PC-9 (cell line): ENCODE measurements at regions not wholly inside any gene's neighbourhood (a gene's known extent, or its start where the extent isn't known, plus 50 kb on each side); places are given as distances from the start of the nearest gene placed in this dataset.

ENCODE experiments used
- CTCF ChIP-seq: fragments of 200-600 bp; sonication (generic); conservative IDR thresholded peaks from 2 replicates; pipeline ENCODE4 v1.6.1; 2017; ENCODE audit warnings: mixed run types, antibody characterized with exemption, mild to moderate bottlenecking, moderate library complexity
- EZH2 ChIP-seq: fragments of 200-600 bp; sonication (generic); IDR thresholded peaks from 2 replicates; pipeline ENCODE4 v1.8.0; 2017; ENCODE audit warnings: antibody characterized with exemption, low read depth

GRCh38 chr4:159021597-159022385, 81.1 kb upstream of the RAPGEF2 start:
- TF ChIP-seq EZH2 (no peak), CTCF (no peak)
